NCI-H2227 treated with DMSO at 0.1 percent for 48 hours (cell line): ENCODE measurements at regions not wholly inside any gene's neighbourhood (a gene's known extent, or its start where the extent isn't known, plus 50 kb on each side); places are given as distances from the start of the nearest gene placed in this dataset.

ENCODE experiments used
- DNase-seq: peaks from one replicate; lab custom pipeline; 2025; lab: John Stamatoyannopoulos, UW

- no peak for DNase-seq
These were observed 63.7 kb upstream of the PSMD7 start for GRCh38 chr16:74232806-74233465.

- no peak for DNase-seq
These were observed 66.5 kb upstream of the PSMD7 start for GRCh38 chr16:74230126-74230525.

- DNase-seq: peak; percentile 39
These were observed 70.2 kb upstream of the PSMD7 start for GRCh38 chr16:74226338-74226954.

- DNase-seq: no peak
These were observed 71.6 kb upstream of the PSMD7 start for GRCh38 chr16:74224828-74225612.

- DNase-seq: no peak
These were observed 74.8 kb upstream of the PSMD7 start for GRCh38 chr16:74221828-74222227.

GRCh38 chr16:74219706-74220105 lies 76.9 kb upstream of the PSMD7 start:
- DNase-seq: no peak

- no peak for DNase-seq
These were observed 77.7 kb upstream of the PSMD7 start for GRCh38 chr16:74218871-74219270.

GRCh38 chr16:74216319-74216718 lies 80.3 kb upstream of the PSMD7 start:
- no peak for DNase-seq

- DNase-seq: no peak
These were observed 81.4 kb upstream of the PSMD7 start for GRCh38 chr16:74215249-74215648.

GRCh38 chr16:74213372-74213771 lies 83.2 kb upstream of the PSMD7 start:
- DNase-seq: no peak

- DNase-seq: no peak
These were observed 86.4 kb upstream of the PSMD7 start for GRCh38 chr16:74210245-74210644.

- DNase-seq: no peak
These were observed 94.6 kb upstream of the PSMD7 start for GRCh38 chr16:74202009-74202408.

- DNase-seq: no peak
These were observed 95.0 kb upstream of the PSMD7 start for GRCh38 chr16:74201576-74201975.

GRCh38 chr16:74200921-74201320 lies 95.7 kb upstream of the PSMD7 start:
- no peak for DNase-seq

- no peak for DNase-seq
These were observed 96.8 kb upstream of the PSMD7 start for GRCh38 chr16:74199842-74200124.

- DNase-seq: no peak
These were observed 97.4 kb upstream of the PSMD7 start for GRCh38 chr16:74199066-74199841.

- no peak for DNase-seq
These were observed 104.3 kb upstream of the PSMD7 start for GRCh38 chr16:74192281-74192797.

GRCh38 chr16:74190292-74190691 lies 106.3 kb upstream of the PSMD7 start:
- DNase-seq: no peak

- no peak for DNase-seq
These were observed 107.8 kb upstream of the PSMD7 start for GRCh38 chr16:74188856-74189255.

- no peak for DNase-seq
These were observed 110.0 kb upstream of the PSMD7 start for GRCh38 chr16:74186561-74186971.

- DNase-seq: no peak
These were observed 111.8 kb upstream of the PSMD7 start for GRCh38 chr16:74184839-74185238.

- peak; percentile 94 for DNase-seq
These were observed 112.8 kb upstream of the PSMD7 start for GRCh38 chr16:74183601-74184360.
